Mesothelial cell of epicardium (in vitro differentiated cells): ENCODE measurements at regions not wholly inside any gene's neighbourhood (a gene's known extent, or its start where the extent isn't known, plus 50 kb on each side); places are given as distances from the start of the nearest gene placed in this dataset.

Experiments
- DNase-seq, 2 experiments: peaks; one replicate each; pipeline ENCODE4 v3.0.0; 2021; ENCODE audit warnings: low spot score in 2 of 2; ENCODE audit not compliant: unreplicated experiment in 2 of 2
- H3K27ac Mint-ChIP-seq: 2 replicates; pipeline ENCODE4 v1.8.0; 2021; ENCODE audit warnings: mixed read lengths
- H3K27me3 Mint-ChIP-seq: 2 replicates; pipeline ENCODE4 v1.8.0; 2021; ENCODE audit warnings: low read depth, mixed read lengths
- H3K36me3 Mint-ChIP-seq: 2 replicates; pipeline ENCODE4 v1.8.0; 2021; ENCODE audit warnings: mixed read lengths
- H3K4me1 Mint-ChIP-seq: 2 replicates; pipeline ENCODE4 v1.8.0; 2021; ENCODE audit warnings: mixed read lengths
- H3K4me3 Mint-ChIP-seq: 2 replicates; pipeline ENCODE4 v1.8.0; 2021; ENCODE audit warnings: mild to moderate bottlenecking, moderate library complexity, mixed read lengths
- H3K9me3 Mint-ChIP-seq: 2 replicates; pipeline ENCODE4 v1.8.0; 2021; ENCODE audit warnings: mixed read lengths
- CTCF ChIP-seq: fragments of 200-600 bp; sonication (generic); IDR thresholded peaks from one replicate; pipeline ENCODE4 v1.5.0; 2021; ENCODE audit warnings: antibody characterized with exemption; ENCODE audit not compliant: unreplicated experiment

GRCh38 chr3:168843481-168843880 is 747.8 kb upstream of the GOLIM4 start:
- Mint-ChIP-seq H3K4me1 (peaks cover 28% of the 10 kb centered on the region), H3K36me3 (no peaks in the 10 kb centered on the region), H3K4me3 (no peak overlapping the region), H3K27me3 (peaks cover 3% of the 10 kb centered on the region), H3K9me3 (no peaks in the 10 kb centered on the region), H3K27ac (no peak overlapping the region)
- TF ChIP-seq CTCF, result no peak
- DNase-seq, result no peak

- Mint-ChIP-seq H3K27me3 (no peaks in the 10 kb centered on the region), H3K4me3 (no peak overlapping the region), H3K36me3 (peaks cover 16% of the 10 kb centered on the region), H3K4me1 (peaks cover 30% of the 10 kb centered on the region), H3K9me3 (peaks cover 3% of the 10 kb centered on the region), H3K27ac (no peak overlapping the region)
- DNase-seq, result no peak
- no peak for TF ChIP-seq CTCF
Measured at GRCh38 chr3:168839653-168840052, 743.9 kb upstream of the GOLIM4 start.

GRCh38 chr3:168834558-168834957 is 738.8 kb upstream of the GOLIM4 start:
- no peaks in the 10 kb centered on the region for H3K27me3 Mint-ChIP-seq
- TF ChIP-seq CTCF, result no peak
- peaks cover 45% of the 10 kb centered on the region for H3K36me3 Mint-ChIP-seq

GRCh38 chr3:168828943-168829342 is 733.2 kb upstream of the GOLIM4 start:
- H3K27ac Mint-ChIP-seq, result no peak overlapping the region
- H3K9me3 Mint-ChIP-seq, result no peaks in the 10 kb centered on the region
- no peak overlapping the region for H3K4me3 Mint-ChIP-seq
- DNase-seq, result no peak
- no peaks in the 10 kb centered on the region for H3K27me3 Mint-ChIP-seq
- H3K4me1 Mint-ChIP-seq, result no peaks in the 10 kb centered on the region
- no peak for TF ChIP-seq CTCF
- H3K36me3 Mint-ChIP-seq, result peaks cover 44% of the 10 kb centered on the region

More at GRCh38 chr3:168834558-168834957, 738.8 kb upstream of the GOLIM4 start:
- peaks cover 23% of the 10 kb centered on the region for H3K4me1 Mint-ChIP-seq
- H3K4me3 Mint-ChIP-seq, result no peak overlapping the region
- H3K27ac Mint-ChIP-seq, result no peak overlapping the region
- peaks cover 3% of the 10 kb centered on the region for H3K9me3 Mint-ChIP-seq
- DNase-seq, result no peak

- Mint-ChIP-seq H3K9me3 (no peaks in the 10 kb centered on the region), H3K36me3 (peaks cover 40% of the 10 kb centered on the region), H3K27me3 (no peaks in the 10 kb centered on the region), H3K4me3 (no peak overlapping the region), H3K4me1 (no peaks in the 10 kb centered on the region), H3K27ac (no peak overlapping the region)
- no peak for DNase-seq
- no peak for TF ChIP-seq CTCF
Measured at GRCh38 chr3:168828536-168828935, 732.8 kb upstream of the GOLIM4 start.

GRCh38 chr3:168828014-168828413 is 732.3 kb upstream of the GOLIM4 start:
- no peak for DNase-seq
- peaks cover 36% of the 10 kb centered on the region for H3K36me3 Mint-ChIP-seq
- H3K27me3 Mint-ChIP-seq, result no peaks in the 10 kb centered on the region
- H3K9me3 Mint-ChIP-seq, result no peaks in the 10 kb centered on the region
- H3K27ac Mint-ChIP-seq, result no peak overlapping the region
- TF ChIP-seq CTCF, result no peak
- no peak overlapping the region for H3K4me3 Mint-ChIP-seq
- H3K4me1 Mint-ChIP-seq, result no peaks in the 10 kb centered on the region
